Coronary artery (tissue), 2 donors: ENCODE measurements at regions not wholly inside any gene's neighbourhood (a gene's known extent, or its start where the extent isn't known, plus 50 kb on each side); places are given as distances from the start of the nearest gene placed in this dataset.
"Not testable (repeated sequence)": the region's sequence is repeated elsewhere in the genome, so short reads cannot be mapped to it uniquely, and the experiment has no call there.

ENCODE experiments used
- DNase-seq: peaks from one replicate; pipeline ENCODE4 v3.0.0-alpha.2; 2017; ENCODE audit warnings: low spot score
- H3K27ac ChIP-seq, 2 donors: fragments of 200-600 bp; sonication (generic); one replicate each; pipeline ENCODE4 v1.5.1; 2016 to 2019
- H3K4me3 ChIP-seq: fragments of 200-600 bp; sonication (generic); 2 replicates; pipeline ENCODE4 v1.5.1; 2016; ENCODE audit warnings: mild to moderate bottlenecking, moderate library complexity
- CTCF ChIP-seq: fragments of 200-600 bp; sonication (generic); IDR thresholded peaks from one replicate; pipeline ENCODE4 v1.5.1; 2019; ENCODE audit warnings: antibody characterized with exemption

- no peak for DNase-seq
- Histone ChIP-seq H3K27ac (no peak overlapping the region), H3K4me3 (no peak overlapping the region)
- no peak for TF ChIP-seq CTCF
Measured at GRCh38 chr1:60697204-60697994, 385.0 kb upstream of the NFIA start.

GRCh38 chr1:60696512-60696911 is 385.8 kb upstream of the NFIA start:
- Histone ChIP-seq H3K4me3 (no peak overlapping the region), H3K27ac (no peak overlapping the region)
- no peak for DNase-seq
- no peak for TF ChIP-seq CTCF

GRCh38 chr1:60695716-60696171 is 386.6 kb upstream of the NFIA start:
- DNase-seq, result no peak
- TF ChIP-seq CTCF, result no peak
- Histone ChIP-seq H3K27ac (no peak overlapping the region), H3K4me3 (no peak overlapping the region)

GRCh38 chr1:60694980-60695379 is 387.4 kb upstream of the NFIA start:
- H3K4me3 ChIP-seq, result no peak overlapping the region
- H3K27ac ChIP-seq, result no peak overlapping the region
- DNase-seq, result no peak
- TF ChIP-seq CTCF, result no peak

GRCh38 chr1:60692031-60692430 is 390.3 kb upstream of the NFIA start:
- H3K4me3 ChIP-seq, result no peak overlapping the region
- TF ChIP-seq CTCF, result no peak
- no peak overlapping the region for H3K27ac ChIP-seq
- no peak for DNase-seq

- DNase-seq, result not testable (repeated sequence)
Measured at GRCh38 chr1:60688221-60688620, 394.1 kb upstream of the NFIA start.

GRCh38 chr1:60681095-60681860 is 401.1 kb upstream of the NFIA start:
- no peak for DNase-seq
- no peak overlapping the region for H3K27ac ChIP-seq
- TF ChIP-seq CTCF, result no peak
- no peak overlapping the region for H3K4me3 ChIP-seq

More at GRCh38 chr1:60688221-60688620, 394.1 kb upstream of the NFIA start:
- not testable (repeated sequence) for H3K27ac ChIP-seq, H3K4me3 ChIP-seq
